IMR-90 (cell line): ENCODE measurements at regions not wholly inside any gene's neighbourhood (a gene's known extent, or its start where the extent isn't known, plus 50 kb on each side); places are given as distances from the start of the nearest gene placed in this dataset.

Experiments
- ATAC-seq: fragments of 200-7000 bp; cut with Tn5 transposase; 2 replicates; pipeline ENCODE4 v1.9.1; 2020; ENCODE audit warnings: low read depth, mild to moderate bottlenecking, moderate library complexity
- BruUV-seq: library from RNA; stranded (reverse); fragments of 400-500 nt; replicated peaks from 2 replicates; lab custom pipeline; 2021; lab: Mats Ljungman, UMichigan
- CTCF ChIA-PET: fragments of 300-600 bp; formaldehyde crosslinking; extraction: SDS; loops from one replicate; lab custom pipeline; 2021; ENCODE audit warnings: antibody characterized with exemption; lab: Yijun Ruan, JAX
- POLR2A ChIA-PET: fragments of 300-600 bp; sonication (Branson Sonifier 250); formaldehyde crosslinking; loops from one replicate; lab custom pipeline; 2022; ENCODE audit warnings: antibody characterized with exemption; ENCODE audit not compliant: unreplicated experiment; lab: Charles Lee
- DNase-seq: peaks from one replicate; pipeline ENCODE4 v3.0.0; 2013
- H2AFZ ChIP-seq: replicated peaks from 2 replicates; pipeline ENCODE3; 2013; ENCODE audit warnings: low read length, mild to moderate bottlenecking; ENCODE audit not compliant: poor library complexity
- H2AK5ac ChIP-seq: 2 replicates; pipeline ENCODE4 v1.6.1; 2013; ENCODE audit warnings: low read depth, low read length, inconsistent platforms
- H2AK9ac ChIP-seq: replicated peaks from 2 replicates; pipeline ENCODE3; 2013; ENCODE audit warnings: mild to moderate bottlenecking, low read depth, low read length, moderate library complexity; ENCODE audit not compliant: poor library complexity
- H2BK120ac ChIP-seq: 2 replicates; pipeline ENCODE4 v1.6.1; 2013; ENCODE audit warnings: low read depth, low read length, inconsistent platforms
- H2BK15ac ChIP-seq: 3 replicates; pipeline ENCODE4 v1.6.1; 2013; ENCODE audit warnings: low read depth, low read length, inconsistent platforms
- H2BK20ac ChIP-seq: 2 replicates; pipeline ENCODE4 v1.6.1; 2013; ENCODE audit warnings: low read depth, mild to moderate bottlenecking, inconsistent platforms, low read length, moderate library complexity
- H2BK5ac ChIP-seq: 2 replicates; pipeline ENCODE4 v1.6.1; 2013; ENCODE audit warnings: mild to moderate bottlenecking, low read depth, low read length, inconsistent platforms; ENCODE audit not compliant: poor library complexity, severe bottlenecking
- H3K14ac ChIP-seq: replicated peaks from 2 replicates; pipeline ENCODE4 v1.6.1; 2013; ENCODE audit warnings: low read depth, low read length, inconsistent platforms
- H3K18ac ChIP-seq: 2 replicates; pipeline ENCODE4 v1.6.1; 2013; ENCODE audit warnings: low read depth, low read length, control low read depth
- H3K23ac ChIP-seq: 2 replicates; pipeline ENCODE4 v1.6.1; 2013; ENCODE audit warnings: low read depth, low read length, inconsistent platforms
- H3K27ac ChIP-seq: 2 replicates; pipeline ENCODE4 v1.5.1; 2013; ENCODE audit warnings: mild to moderate bottlenecking, control low read depth, low read length; ENCODE audit not compliant: insufficient read depth
- H3K27me3 ChIP-seq: 2 replicates; pipeline ENCODE4 v1.6.1; 2013; ENCODE audit warnings: low read length; ENCODE audit not compliant: control insufficient read depth, insufficient read depth
- H3K36me3 ChIP-seq: 2 replicates; pipeline ENCODE4 v1.6.1; 2013; ENCODE audit warnings: low read length, mixed read lengths; ENCODE audit not compliant: control insufficient read depth, insufficient read depth
- H3K4ac ChIP-seq: 2 replicates; pipeline ENCODE4 v1.6.1; 2013; ENCODE audit warnings: low read depth, low read length, inconsistent platforms
- H3K4me1 ChIP-seq: 2 replicates; pipeline ENCODE4 v1.6.1; 2013; ENCODE audit warnings: low read length, mixed read lengths; ENCODE audit not compliant: control insufficient read depth, insufficient read depth
- H3K4me2 ChIP-seq: 2 replicates; pipeline ENCODE4 v1.6.1; 2013; ENCODE audit warnings: low read depth, mild to moderate bottlenecking, control low read depth, low read length, moderate library complexity
- H3K4me3 ChIP-seq: 2 replicates; pipeline ENCODE4 v1.5.1; 2013; ENCODE audit warnings: low read depth, mild to moderate bottlenecking, control low read depth, low read length, moderate library complexity; ENCODE audit not compliant: insufficient read depth
- H3K56ac ChIP-seq: 2 replicates; pipeline ENCODE4 v1.6.1; 2013; ENCODE audit warnings: low read length, inconsistent platforms; ENCODE audit not compliant: insufficient read depth; ENCODE audit errors: extremely low read depth
- H3K79me1 ChIP-seq, 2 experiments: 2 replicates each; pipeline ENCODE4 v1.6.1; 2013; ENCODE audit warnings: low read length in 2 of 2, inconsistent platforms in 1 of 2, low read depth in 1 of 2
- H3K9ac ChIP-seq: 2 replicates; pipeline ENCODE4 v1.6.1; 2013; ENCODE audit warnings: low read depth, low read length, control low read depth
- H3K9me1 ChIP-seq: 2 replicates; pipeline ENCODE4 v1.6.1; 2013; ENCODE audit warnings: low read length, inconsistent platforms; ENCODE audit not compliant: insufficient read depth
- H3K9me3 ChIP-seq: 2 replicates; pipeline ENCODE4 v1.6.1; 2013; ENCODE audit warnings: low read length; ENCODE audit not compliant: control insufficient read depth, insufficient read depth
- H4K20me1 ChIP-seq: 2 replicates; pipeline ENCODE4 v1.6.1; 2013; ENCODE audit warnings: low read length, inconsistent platforms; ENCODE audit not compliant: insufficient read depth
- H4K5ac ChIP-seq: 2 replicates; pipeline ENCODE4 v1.6.1; 2013; ENCODE audit warnings: mild to moderate bottlenecking, low read depth, low read length, control low read depth
- H4K8ac ChIP-seq, 2 experiments: 2 replicates each; pipeline ENCODE4 v1.6.1; 2013; ENCODE audit warnings: low read depth in 2 of 2, low read length in 2 of 2, control low read depth in 1 of 2, inconsistent platforms in 1 of 2
- H4K91ac ChIP-seq: 2 replicates; pipeline ENCODE4 v1.6.1; 2013; ENCODE audit warnings: low read depth, low read length, inconsistent platforms; ENCODE audit not compliant: insufficient read depth
- BHLHE40 ChIP-seq: fragments of 150-350 bp; IDR thresholded peaks from 2 replicates; pipeline ENCODE4 v1.6.1; 2016; ENCODE audit warnings: mild to moderate bottlenecking, low read depth, low read length
- CEBPB ChIP-seq: IDR thresholded peaks from 2 replicates; pipeline ENCODE4 v1.6.1; 2012; ENCODE audit warnings: low read depth, low read length, improper control_type of control experiment
- ELK1 ChIP-seq: fragments of 150-350 bp; IDR thresholded peaks from 2 replicates; pipeline ENCODE4 v1.6.1; 2016; ENCODE audit warnings: low read depth, mild to moderate bottlenecking, low read length, moderate library complexity, borderline replicate concordance
- MAFK ChIP-seq: IDR thresholded peaks from 2 replicates; pipeline ENCODE4 v1.6.1; 2012; ENCODE audit warnings: low read depth, low read length, improper control_type of control experiment
- NFE2L2 ChIP-seq: fragments of 150-350 bp; IDR thresholded peaks from 2 replicates; pipeline ENCODE4 v1.6.1; 2016; ENCODE audit warnings: low read depth, mild to moderate bottlenecking, low read length
- RFX5 ChIP-seq: IDR thresholded peaks from 2 replicates; pipeline ENCODE4 v1.8.0; 2012; ENCODE audit warnings: low read depth, mild to moderate bottlenecking, low read length, moderate library complexity
- USF2 ChIP-seq: fragments of 150-350 bp; IDR thresholded peaks from 2 replicates; pipeline ENCODE4 v1.6.1; 2017; ENCODE audit warnings: mild to moderate bottlenecking, antibody characterized with exemption, low read length, low read depth
- WGBS, 2 experiments: methylation state at CpG; one replicate each; pipeline versions ENCODE4 v1.1.5 to v1.1.7; 2013; ENCODE audit warnings: missing lambda C conversion rate in 2 of 2; ENCODE audit not compliant: insufficient read length in 1 of 2; ENCODE audit errors: extremely low coverage in 2 of 2; 5-methylcytosine and 5-hydroxymethylcytosine counted together
- dilution Hi-C: fragments of 300-500 bp; cut with HindIII; formaldehyde crosslinking; loops from one replicate; pipeline ENCODE4 v1.14.3; 2018; ENCODE audit warnings: low sequenced_read_pairs; ENCODE audit not compliant: unreplicated experiment
- in situ Hi-C: fragments of 300-500 bp; cut with MboI; formaldehyde crosslinking; loops from 3 replicates; pipeline ENCODE4 v1.14.3; 2019; ENCODE audit warnings: low sequenced_read_pairs, inconsistent platforms, mixed read lengths
- intact Hi-C: fragments of 100-400 bp; cut with micrococcal nuclease; formaldehyde crosslinking; loops from 2 replicates; pipeline ENCODE4 v1.10.0; 2022

GRCh38 chr5:124859556-124860290, 113.3 kb upstream of the ZNF608 start:
- intact Hi-C loops = no loop called here
- no peak overlapping the region for H2AFZ ChIP-seq
- no TSS peak for BruUV-seq
- no peak overlapping the region for H3K4me3 ChIP-seq
- no peak overlapping the region for H4K91ac ChIP-seq
- H4K20me1 ChIP-seq = no peaks in the 10 kb centered on the region
- H3K18ac ChIP-seq = no peak overlapping the region
- H3K36me3 ChIP-seq = no peaks in the 10 kb centered on the region
- in situ Hi-C loops = no loop called here
- no peak overlapping the region for H2BK5ac ChIP-seq
- no peaks in the 10 kb centered on the region for H3K4me1 ChIP-seq
- peaks cover 3% of the 10 kb centered on the region; the same call in 1 of the 2 replicates for H3K9me3 ChIP-seq
- no peak overlapping the region for H2BK120ac ChIP-seq
- no peak overlapping the region for H2AK5ac ChIP-seq
- dilution Hi-C loops = no loop called here
- H3K23ac ChIP-seq = no peak overlapping the region
- no peak overlapping the region for H3K9ac ChIP-seq
- no peak for TF ChIP-seq USF2
- no peak for TF ChIP-seq BHLHE40
- TF ChIP-seq MAFK = no peak
- TF ChIP-seq ELK1 = no peak
- TF ChIP-seq CEBPB = no peak
- no peak for TF ChIP-seq RFX5
- no peak for TF ChIP-seq NFE2L2
- no peaks in the 10 kb centered on the region for H3K9me1 ChIP-seq
- WGBS, 2 experiments = no CpG with 5 or more reads among the region's 3 CpGs
- H2BK20ac ChIP-seq = no peak overlapping the region
- no peak overlapping the region for H2AK9ac ChIP-seq
- H3K79me1 ChIP-seq = no peaks in the 10 kb centered on the region
- no peak for ATAC-seq
- H3K4ac ChIP-seq = no peak overlapping the region
- DNase-seq = no peak
- H3K4me2 ChIP-seq = no peak overlapping the region
- no peak overlapping the region for H3K14ac ChIP-seq
- CTCF ChIA-PET = no interaction called here
- no peak overlapping the region for H3K56ac ChIP-seq
- H3K27me3 ChIP-seq = no peaks in the 10 kb centered on the region
- no peak overlapping the region for H3K27ac ChIP-seq
- POLR2A ChIA-PET = interaction anchor here (0.6 kb wide), 1 partner anchor 1171 kb away, joined by 3 read pairs; no protein-coding TSS in a partner anchor
- H2BK15ac ChIP-seq = no peak overlapping the region
- H4K8ac ChIP-seq = no peak overlapping the region
- H4K5ac ChIP-seq = no peak overlapping the region
